Fibroblast of lung (primary cell): ENCODE measurements at regions not wholly inside any gene's neighbourhood (a gene's known extent, or its start where the extent isn't known, plus 50 kb on each side); places are given as distances from the start of the nearest gene placed in this dataset.

Experiments
- DNase-seq, 2 donors: peaks; one replicate each; pipeline versions ENCODE4 v3.0.0 to v3.0.0-alpha.2; 2010; ENCODE audit warnings: low read depth in 2 of 2
- H2AFZ ChIP-seq: 2 replicates; pipeline ENCODE4 v1.5.1; 2012; ENCODE audit warnings: low read length, control low read depth, inconsistent platforms
- H3K27ac ChIP-seq: 2 replicates; pipeline ENCODE4 v1.5.1; 2011; ENCODE audit warnings: low read length, control low read depth; ENCODE audit not compliant: insufficient read depth
- H3K27me3 ChIP-seq: 2 replicates; pipeline ENCODE4 v1.5.1; 2011; ENCODE audit warnings: mild to moderate bottlenecking, low read length; ENCODE audit not compliant: control insufficient read depth, insufficient read depth
- H3K36me3 ChIP-seq: 2 replicates; pipeline ENCODE4 v1.5.1; 2011; ENCODE audit warnings: low read length; ENCODE audit not compliant: control insufficient read depth, insufficient read depth
- H3K4me1 ChIP-seq: 2 replicates; pipeline ENCODE4 v1.5.1; 2011; ENCODE audit warnings: low read length; ENCODE audit not compliant: control insufficient read depth, insufficient read depth; ENCODE audit errors: extremely low read depth
- H3K4me2 ChIP-seq: 2 replicates; pipeline ENCODE4 v1.5.1; 2011; ENCODE audit warnings: low read length, control low read depth; ENCODE audit not compliant: insufficient read depth; ENCODE audit errors: extremely low read depth
- H3K4me3 ChIP-seq, 4 experiments: fragments of 200-600 bp in 1 of 4; sonication (generic) in 1 of 4; replicated peaks in 1 of 4; 2 replicates each; pipeline ENCODE4 v1.5.1; 2011 to 2016; ENCODE audit warnings: low read length in 4 of 4, low read depth in 3 of 4, mild to moderate bottlenecking in 3 of 4, control low read depth in 2 of 4, inconsistent platforms in 1 of 4, mixed read lengths in 1 of 4; ENCODE audit not compliant: insufficient read depth in 1 of 4; ENCODE audit errors: control extremely low read depth in 1 of 4
- H3K79me2 ChIP-seq: 2 replicates; pipeline ENCODE4 v1.5.1; 2012; ENCODE audit warnings: mild to moderate bottlenecking, low read length, inconsistent platforms; ENCODE audit not compliant: control insufficient read depth, insufficient read depth
- H3K9ac ChIP-seq: 2 replicates; pipeline ENCODE4 v1.5.1; 2011; ENCODE audit warnings: mild to moderate bottlenecking, low read length, control low read depth; ENCODE audit not compliant: insufficient read depth
- H3K9me3 ChIP-seq: 2 replicates; pipeline ENCODE4 v1.5.1; 2012; ENCODE audit warnings: low read depth, low read length; ENCODE audit not compliant: control insufficient read depth, insufficient read depth
- H4K20me1 ChIP-seq: 2 replicates; pipeline ENCODE4 v1.5.1; 2011; ENCODE audit warnings: low read length; ENCODE audit not compliant: control insufficient read depth, insufficient read depth; ENCODE audit errors: extremely low read depth
- CTCF ChIP-seq, 2 donors: IDR thresholded peaks in 1 of 2; conservative IDR thresholded peaks in 1 of 2; 1 replicate in 1 of 2; 2 replicates in 1 of 2; pipeline ENCODE4 v1.5.1; 2011 to 2012; ENCODE audit warnings: low read length in 2 of 2, control low read depth in 1 of 2, inconsistent platforms in 1 of 2, low read depth in 1 of 2, mild to moderate bottlenecking in 1 of 2
- EZH2 ChIP-seq: IDR thresholded peaks from 2 replicates; pipeline ENCODE4 v1.5.1; 2012; ENCODE audit warnings: low read length, control low read depth, mild to moderate bottlenecking; ENCODE audit errors: missing control alignments

- TF ChIP-seq EZH2, result no peak
- TF ChIP-seq CTCF (conservative IDR thresholded peaks at IDR 0.05 in 1 of 2, IDR thresholded peaks at IDR 0.05 in 1 of 2; ENCODE audit: low read depth in 1 of 2, low read length in 2 of 2), result no peak
- Histone ChIP-seq H3K4me2 (no peak overlapping the region), H3K79me2 (no peaks in the 10 kb centered on the region), H4K20me1 (no peaks in the 10 kb centered on the region), H3K9me3 (no peaks in the 10 kb centered on the region), H3K36me3 (no peaks in the 10 kb centered on the region), H2AFZ (no peak overlapping the region), H3K27ac (no peak overlapping the region), H3K4me3 (no peak overlapping the region), H3K4me1 (no peaks in the 10 kb centered on the region), H3K9ac (no peak overlapping the region), H3K27me3 (no peaks in the 10 kb centered on the region)
- DNase-seq, result no peak
These were observed 144.7 kb upstream of the ITGA4 start for GRCh38 chr2:181312515-181312927.

- no peak overlapping the region for H3K4me2 ChIP-seq
- no peak overlapping the region for H3K9ac ChIP-seq
- H3K9me3 ChIP-seq, result no peaks in the 10 kb centered on the region
- H3K79me2 ChIP-seq, result no peaks in the 10 kb centered on the region
- TF ChIP-seq EZH2 (no peak), CTCF (conservative IDR thresholded peaks at IDR 0.05 in 1 of 2, IDR thresholded peaks at IDR 0.05 in 1 of 2; ENCODE audit: low read depth in 1 of 2, low read length in 2 of 2) (no peak)
- H3K36me3 ChIP-seq, result no peaks in the 10 kb centered on the region
- H3K27me3 ChIP-seq, result no peaks in the 10 kb centered on the region
- no peak overlapping the region for H3K4me3 ChIP-seq
- no peaks in the 10 kb centered on the region for H3K4me1 ChIP-seq
- H4K20me1 ChIP-seq, result no peaks in the 10 kb centered on the region
- DNase-seq, result no peak
- no peak overlapping the region for H2AFZ ChIP-seq
- H3K27ac ChIP-seq, result no peak overlapping the region
These were observed 143.3 kb upstream of the ITGA4 start for GRCh38 chr2:181313845-181314244.

- H3K4me3 ChIP-seq, result no peak overlapping the region
- H3K4me2 ChIP-seq, result no peak overlapping the region
- TF ChIP-seq EZH2, result no peak
- TF ChIP-seq CTCF (conservative IDR thresholded peaks at IDR 0.05 in 1 of 2, IDR thresholded peaks at IDR 0.05 in 1 of 2; ENCODE audit: low read depth in 1 of 2, low read length in 2 of 2), result no peak
- H3K9ac ChIP-seq, result no peak overlapping the region
- no peaks in the 10 kb centered on the region for H3K27me3 ChIP-seq
- H3K27ac ChIP-seq, result no peak overlapping the region
- DNase-seq, result no peak
- H2AFZ ChIP-seq, result no peak overlapping the region
- H3K36me3 ChIP-seq, result no peaks in the 10 kb centered on the region
- H3K4me1 ChIP-seq, result no peaks in the 10 kb centered on the region
- no peaks in the 10 kb centered on the region for H3K79me2 ChIP-seq
- H4K20me1 ChIP-seq, result no peaks in the 10 kb centered on the region
- H3K9me3 ChIP-seq, result no peaks in the 10 kb centered on the region
These were observed 142.6 kb upstream of the ITGA4 start for GRCh38 chr2:181314551-181314950.
